Progenitor cell of endocrine pancreas (in vitro differentiated cells): ENCODE measurements at regions not wholly inside any gene's neighbourhood (a gene's known extent, or its start where the extent isn't known, plus 50 kb on each side); places are given as distances from the start of the nearest gene placed in this dataset.
"Not testable (repeated sequence)": the region's sequence is repeated elsewhere in the genome, so short reads cannot be mapped to it uniquely, and the experiment has no call there.

Experiments
- DNase-seq: peaks from one replicate; pipeline ENCODE4 v3.0.0; 2021; ENCODE audit warnings: low spot score; ENCODE audit not compliant: unreplicated experiment
- H3K27ac Mint-ChIP-seq: 2 replicates; pipeline ENCODE4 v1.8.0; 2021; ENCODE audit warnings: mild to moderate bottlenecking, moderate library complexity, mixed read lengths
- H3K27me3 Mint-ChIP-seq: 2 replicates; pipeline ENCODE4 v1.8.0; 2021; ENCODE audit warnings: mixed read lengths
- H3K36me3 Mint-ChIP-seq: 2 replicates; pipeline ENCODE4 v1.8.0; 2022; ENCODE audit warnings: mixed read lengths; ENCODE audit not compliant: insufficient read depth
- H3K4me1 Mint-ChIP-seq: 2 replicates; pipeline ENCODE4 v1.8.0; 2021; ENCODE audit warnings: low read depth, mixed read lengths
- H3K4me3 Mint-ChIP-seq: 2 replicates; pipeline ENCODE4 v1.8.0; 2021; ENCODE audit warnings: low read depth, mild to moderate bottlenecking, moderate library complexity, mixed read lengths
- H3K9me3 Mint-ChIP-seq: 2 replicates; pipeline ENCODE4 v1.8.0; 2021; ENCODE audit warnings: low read depth, mixed read lengths
- TF ChIP-seq, protein P1 (sequence below): fragments of 200-600 bp; sonication (generic); IDR thresholded peaks from one replicate; pipeline ENCODE4 v1.5.0; 2021; ENCODE audit warnings: antibody characterized with exemption, mild to moderate bottlenecking; ENCODE audit not compliant: unreplicated experiment

DNA sequence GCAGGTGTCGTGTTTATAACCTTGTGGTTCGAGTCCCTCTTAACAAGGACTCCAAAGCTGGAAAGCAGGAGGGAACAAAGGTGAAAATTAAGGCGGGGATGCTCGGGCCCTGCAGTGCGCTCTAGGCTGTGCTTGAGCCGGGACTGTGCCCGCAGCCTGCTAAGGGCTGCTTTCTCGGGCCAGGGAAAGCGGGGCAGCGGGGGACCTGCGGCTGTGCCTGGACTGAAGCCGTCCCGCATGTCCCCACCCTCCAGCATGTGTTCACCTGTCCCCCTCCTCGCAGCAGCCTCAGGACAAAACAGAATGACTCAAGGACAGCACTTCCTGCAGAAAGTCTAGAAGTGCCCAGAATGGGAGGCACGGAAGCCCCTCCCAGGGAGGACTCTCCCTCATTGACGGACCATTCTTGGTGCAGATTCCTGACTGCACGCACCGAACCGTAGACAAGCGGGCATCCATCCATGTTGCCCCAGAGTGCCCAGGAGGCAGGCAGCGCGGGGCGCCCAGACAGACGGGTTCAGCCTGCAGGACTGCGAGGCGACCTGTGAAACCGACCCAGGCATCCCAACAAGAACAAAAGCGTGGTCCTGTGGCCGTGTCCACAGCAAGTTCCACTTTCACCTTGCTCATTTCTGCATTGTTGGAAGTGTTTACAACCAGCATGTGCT, 342.9 kb downstream of the MAGEB5 start:
- TF ChIP-seq, protein P1, sequence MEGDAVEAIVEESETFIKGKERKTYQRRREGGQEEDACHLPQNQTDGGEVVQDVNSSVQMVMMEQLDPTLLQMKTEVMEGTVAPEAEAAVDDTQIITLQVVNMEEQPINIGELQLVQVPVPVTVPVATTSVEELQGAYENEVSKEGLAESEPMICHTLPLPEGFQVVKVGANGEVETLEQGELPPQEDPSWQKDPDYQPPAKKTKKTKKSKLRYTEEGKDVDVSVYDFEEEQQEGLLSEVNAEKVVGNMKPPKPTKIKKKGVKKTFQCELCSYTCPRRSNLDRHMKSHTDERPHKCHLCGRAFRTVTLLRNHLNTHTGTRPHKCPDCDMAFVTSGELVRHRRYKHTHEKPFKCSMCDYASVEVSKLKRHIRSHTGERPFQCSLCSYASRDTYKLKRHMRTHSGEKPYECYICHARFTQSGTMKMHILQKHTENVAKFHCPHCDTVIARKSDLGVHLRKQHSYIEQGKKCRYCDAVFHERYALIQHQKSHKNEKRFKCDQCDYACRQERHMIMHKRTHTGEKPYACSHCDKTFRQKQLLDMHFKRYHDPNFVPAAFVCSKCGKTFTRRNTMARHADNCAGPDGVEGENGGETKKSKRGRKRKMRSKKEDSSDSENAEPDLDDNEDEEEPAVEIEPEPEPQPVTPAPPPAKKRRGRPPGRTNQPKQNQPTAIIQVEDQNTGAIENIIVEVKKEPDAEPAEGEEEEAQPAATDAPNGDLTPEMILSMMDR, result no peak
- no peaks in the 10 kb centered on the region for H3K36me3 Mint-ChIP-seq
- DNase-seq, result no peak
- no peak overlapping the region for H3K4me3 Mint-ChIP-seq
- no peaks in the 10 kb centered on the region for H3K27me3 Mint-ChIP-seq
- H3K27ac Mint-ChIP-seq, result no peak overlapping the region
- no peaks in the 10 kb centered on the region for H3K4me1 Mint-ChIP-seq
- peaks cover 10% of the 10 kb centered on the region for H3K9me3 Mint-ChIP-seq

DNA sequence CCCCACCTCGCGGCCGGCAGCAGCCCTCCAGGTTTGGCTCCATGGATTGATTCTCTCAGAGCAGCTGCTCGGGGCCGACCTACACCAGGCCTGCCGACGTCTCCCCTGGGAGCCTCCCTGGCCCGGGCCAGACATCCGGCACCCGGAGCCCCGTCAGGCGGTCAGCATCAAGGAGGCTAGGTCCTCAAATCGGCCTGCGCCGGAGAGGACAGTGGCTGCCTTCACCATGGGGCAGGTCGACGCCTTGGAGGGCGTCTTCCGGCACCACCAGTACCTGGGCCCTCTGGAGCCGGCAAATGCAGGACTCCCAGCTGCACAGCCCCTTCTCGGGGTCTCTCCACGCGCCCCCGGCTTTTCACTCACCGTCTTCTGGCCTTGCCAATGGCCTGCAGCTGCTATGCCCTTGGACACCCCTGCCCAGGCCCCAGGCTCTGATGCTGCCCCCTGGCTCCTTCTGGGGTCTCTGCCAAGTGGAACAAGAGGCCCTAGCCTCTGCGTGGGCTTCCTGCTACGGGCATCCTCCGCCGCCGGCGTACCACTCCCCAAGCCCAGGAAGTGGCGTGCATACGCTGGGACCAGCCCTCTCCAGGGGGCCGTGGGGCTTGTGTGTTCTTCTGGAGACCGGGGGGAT, 341.8 kb downstream of the MAGEB5 start:
- Mint-ChIP-seq H3K27ac (no peak overlapping the region), H3K36me3 (no peaks in the 10 kb centered on the region), H3K4me3 (no peak overlapping the region), H3K4me1 (no peaks in the 10 kb centered on the region), H3K27me3 (no peaks in the 10 kb centered on the region), H3K9me3 (peaks cover 11% of the 10 kb centered on the region)
- no peak for DNase-seq
- TF ChIP-seq, protein P1, result no peak

DNA sequence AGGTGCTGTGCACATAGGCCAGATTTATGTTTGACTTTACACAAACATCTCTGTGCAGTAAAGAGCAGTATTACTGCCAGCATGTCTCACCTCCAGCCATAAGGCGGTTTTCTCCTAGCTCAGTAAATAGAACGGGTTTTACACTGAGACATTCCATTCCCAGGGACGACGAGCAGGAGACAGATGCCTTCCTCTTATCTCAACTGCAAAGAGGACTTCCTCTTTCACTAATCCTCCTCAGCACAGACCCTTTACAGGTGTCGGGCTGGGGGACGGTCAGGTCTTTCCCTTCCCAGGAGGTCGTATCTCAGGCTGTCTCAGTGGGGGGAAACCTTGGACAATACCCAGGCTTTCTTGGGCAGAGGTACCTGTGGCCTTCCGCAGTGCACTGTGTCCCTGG, 309.8 kb downstream of the MAGEB5 start:
- not testable (repeated sequence) for DNase-seq, H3K27me3 Mint-ChIP-seq, H3K36me3 Mint-ChIP-seq
- H3K9me3 Mint-ChIP-seq, result peaks cover 23% of the 10 kb centered on the region
- peaks cover 26% of the 10 kb centered on the region for H3K4me1 Mint-ChIP-seq
- H3K27ac Mint-ChIP-seq, result peak overlapping the region; percentile 80
- H3K4me3 Mint-ChIP-seq, result peak overlapping the region; percentile 53

DNA sequence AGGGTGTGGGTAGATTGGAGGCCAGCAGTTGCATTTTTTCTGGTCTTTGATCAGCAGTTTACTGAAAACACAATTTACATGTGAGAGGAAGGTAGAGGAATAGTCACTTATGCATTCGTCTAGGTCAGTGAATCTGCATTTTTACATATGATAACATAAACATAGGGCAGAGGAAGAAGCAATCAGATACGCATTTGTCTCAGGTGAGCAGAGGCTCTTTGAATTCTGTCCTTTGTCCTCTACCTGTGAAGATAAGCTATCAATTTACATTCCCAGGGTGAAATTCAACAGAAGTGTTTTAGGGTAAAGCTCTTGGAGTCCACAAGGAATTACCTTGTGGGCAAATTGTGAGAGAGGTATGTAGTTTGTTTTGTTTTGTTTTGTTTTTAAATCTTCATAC, 306.5 kb downstream of the MAGEB5 start:
- Mint-ChIP-seq H3K27me3 (no peaks in the 10 kb centered on the region), H3K4me1 (peaks cover 26% of the 10 kb centered on the region), H3K9me3 (peaks cover 10% of the 10 kb centered on the region), H3K4me3 (no peak overlapping the region), H3K27ac (peak overlapping the region; percentile 42), H3K36me3 (no peaks in the 10 kb centered on the region)
- TF ChIP-seq, protein P1, result no peak
- no peak for DNase-seq

DNA sequence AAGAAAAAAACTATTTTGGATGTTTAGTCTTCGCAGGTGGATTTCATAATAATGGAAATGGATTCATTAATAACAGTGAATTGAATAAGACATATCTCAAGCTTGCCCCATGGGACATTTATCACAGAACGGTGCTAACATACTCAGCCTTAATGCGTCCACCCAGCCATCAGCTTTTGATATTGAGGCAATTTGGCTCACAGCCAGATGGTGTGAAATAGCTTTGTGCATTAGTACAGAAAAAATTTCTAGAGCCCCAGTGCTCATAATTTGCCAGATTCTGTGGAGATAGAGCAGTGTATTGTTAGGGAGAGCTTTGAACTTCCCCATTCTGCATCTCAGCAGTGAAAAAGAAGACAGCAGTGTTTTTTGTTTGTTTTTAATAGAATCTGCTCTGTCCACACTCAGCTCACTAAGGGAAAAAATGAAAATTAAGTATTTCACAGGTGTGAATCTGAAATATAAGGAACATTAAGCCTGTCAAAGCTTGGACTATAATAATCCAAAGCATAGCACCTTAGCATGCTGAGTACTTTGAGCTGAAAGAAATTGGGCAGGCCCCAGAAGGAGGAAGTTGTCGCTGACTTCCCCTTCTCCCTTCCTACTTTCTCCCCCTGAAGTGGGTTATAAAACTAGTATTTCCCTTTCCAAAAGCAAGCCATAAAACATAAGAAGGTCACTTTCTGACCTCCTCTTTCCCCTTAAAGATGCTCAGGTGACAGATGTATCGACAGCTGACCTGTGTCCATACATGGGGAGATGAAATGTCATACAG, 295.8 kb downstream of the MAGEB5 start:
- Mint-ChIP-seq H3K27me3 (no peaks in the 10 kb centered on the region), H3K9me3 (no peaks in the 10 kb centered on the region), H3K4me3 (no peak overlapping the region), H3K27ac (no peak overlapping the region), H3K36me3 (no peaks in the 10 kb centered on the region), H3K4me1 (no peaks in the 10 kb centered on the region)
- no peak for DNase-seq
- TF ChIP-seq, protein P1, result no peak
